ENCODE measurements at regions not wholly inside any gene's neighbourhood (a gene's known extent, or its start where the extent isn't known, plus 50 kb on each side); places are given as distances from the start of the nearest gene placed in this dataset.

GRCh38 chr14:22268875-22269274 is 320.1 kb downstream of the DAD1 start:
- TF ChIP-seq CTCF (IDR thresholded peaks at IDR 0.05 in 4 of 5, conservative IDR thresholded peaks at IDR 0.05 in 1 of 5), result no peak
- TF ChIP-seq POLR2A (IDR thresholded peaks at IDR 0.05), result no peak
